DMS 273 treated with DMSO at 0.1 percent for 48 hours (cell line): ENCODE measurements at regions not wholly inside any gene's neighbourhood (a gene's known extent, or its start where the extent isn't known, plus 50 kb on each side); places are given as distances from the start of the nearest gene placed in this dataset.
"Not testable (repeated sequence)": the region's sequence is repeated elsewhere in the genome, so short reads cannot be mapped to it uniquely, and the experiment has no call there.

Source experiments
- DNase-seq: peaks from one replicate; lab custom pipeline; 2025; lab: John Stamatoyannopoulos, UW

DNA sequence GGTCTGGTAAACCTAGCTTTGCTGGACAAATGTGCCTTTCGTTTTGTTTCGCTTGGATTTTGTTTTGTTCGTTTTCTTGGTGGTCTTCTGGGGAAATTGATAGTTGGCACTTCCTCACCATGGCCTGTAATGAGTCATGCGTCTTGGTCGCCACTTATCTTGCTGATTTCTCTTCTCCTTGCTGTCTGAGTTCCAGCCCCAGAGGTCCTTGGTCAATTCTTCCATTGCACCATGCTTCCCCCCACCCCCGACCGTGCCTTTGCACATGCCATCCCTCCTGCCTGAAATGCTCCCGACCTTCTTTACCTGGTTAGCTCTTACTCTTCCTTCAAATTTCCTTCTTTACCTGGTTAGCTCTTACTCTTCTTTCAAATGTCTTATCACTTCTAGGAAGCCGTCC lies 168.7 kb upstream of the MSX2 start:
- DNase-seq, result no peak

DNA sequence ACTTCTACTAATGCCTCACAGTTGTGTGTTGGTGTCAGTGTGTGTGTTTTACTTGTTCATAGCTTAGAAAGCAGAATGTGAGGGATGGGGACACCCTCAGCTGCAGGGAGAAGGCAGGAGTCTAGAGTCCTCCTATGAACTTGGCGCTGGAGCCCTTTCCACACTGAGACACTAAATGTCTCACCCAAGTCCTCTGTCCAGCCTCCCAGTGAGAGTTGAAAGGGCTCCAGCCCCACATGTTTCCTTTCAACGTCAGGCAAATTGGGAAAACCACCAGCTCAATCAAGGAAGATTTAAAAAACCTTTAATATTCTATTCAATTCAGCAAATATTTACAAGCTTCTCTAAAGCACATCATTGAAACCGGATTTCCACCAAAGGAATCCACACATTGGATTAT lies 167.6 kb upstream of the MSX2 start:
- DNase-seq, result no peak

DNA sequence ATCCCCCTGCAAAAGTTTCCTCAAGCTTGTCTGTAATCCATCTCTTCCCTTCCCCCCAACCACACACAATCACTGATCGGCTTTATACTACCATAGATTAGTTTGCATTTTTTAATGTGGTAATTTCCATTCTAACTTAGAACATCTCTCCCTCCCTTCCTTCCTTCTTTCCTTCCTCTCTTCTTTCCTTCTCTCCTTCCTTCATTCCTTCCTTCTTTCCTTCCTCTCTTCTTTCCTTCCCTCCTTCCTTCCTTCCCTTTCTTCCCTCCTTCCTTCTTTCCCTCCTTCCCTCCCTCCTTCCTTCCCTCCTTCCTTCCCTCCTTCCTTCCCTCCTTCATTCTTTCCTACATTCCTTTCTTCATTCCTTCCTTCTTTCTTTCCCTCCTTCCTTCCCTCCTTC lies 166.2 kb upstream of the MSX2 start:
- no peak for DNase-seq

DNA sequence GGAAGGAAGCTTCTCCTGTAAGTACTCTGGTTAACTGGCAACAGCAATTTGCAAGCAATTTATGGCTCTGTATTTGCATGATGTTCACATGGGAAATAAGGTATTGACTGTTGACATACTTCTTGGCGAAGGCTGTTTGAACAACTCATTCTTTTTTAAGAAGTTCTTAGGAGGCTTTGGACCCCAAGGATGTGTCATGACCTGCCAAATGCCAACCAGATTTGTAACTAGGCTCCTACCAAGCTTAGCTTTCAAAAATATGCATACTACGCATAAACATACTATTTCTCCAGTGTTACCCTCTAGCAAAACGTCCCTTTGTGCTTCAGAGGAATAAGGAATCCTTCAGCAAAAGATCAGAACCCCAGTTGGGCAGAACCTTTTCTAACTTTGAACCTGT lies 165.2 kb upstream of the MSX2 start:
- DNase-seq, result no peak

DNA sequence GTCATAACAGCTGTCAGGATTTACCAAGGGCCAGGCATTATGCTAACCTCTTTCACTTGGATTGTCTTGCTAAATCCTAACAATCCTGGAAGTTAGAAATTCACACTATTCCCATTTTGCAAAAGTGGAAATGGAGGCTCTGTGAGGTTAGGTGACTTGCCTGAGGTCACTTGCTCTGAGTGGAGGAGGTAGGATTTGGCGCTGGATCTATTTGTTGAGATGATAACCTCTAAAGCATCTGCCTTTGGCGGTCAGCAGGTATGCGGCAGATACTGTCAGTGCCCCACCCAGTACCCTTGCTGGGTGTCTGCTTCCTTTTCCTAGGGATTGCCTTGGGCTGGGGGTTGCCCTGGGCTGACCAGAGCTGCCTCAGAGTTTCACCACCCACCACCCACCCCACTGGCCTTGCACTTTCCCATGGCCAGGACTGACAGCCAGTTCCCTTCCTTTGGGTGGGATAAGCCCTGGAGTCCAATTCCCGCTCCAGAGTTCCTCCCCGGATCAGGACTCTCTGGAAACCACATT lies 164.8 kb upstream of the MSX2 start:
- DNase-seq, result no peak

DNA sequence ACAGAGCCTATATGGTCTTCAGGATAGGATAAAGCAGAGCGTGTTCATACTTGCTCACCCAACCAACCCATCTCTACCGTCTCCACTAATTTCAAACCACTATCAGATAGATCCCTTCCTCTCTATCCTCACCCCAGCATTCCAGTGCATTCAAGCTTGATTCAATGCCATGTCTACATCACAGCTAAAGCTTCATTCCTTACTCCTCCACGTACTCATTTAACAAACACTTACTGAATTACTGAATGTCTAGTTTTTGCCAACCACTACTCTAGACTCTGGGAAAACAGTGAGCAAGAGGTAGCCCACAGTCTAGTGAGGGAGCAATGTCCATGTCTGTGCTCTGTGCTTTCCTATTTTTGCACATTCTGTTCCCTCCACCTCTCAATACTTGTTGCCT lies 163.5 kb upstream of the MSX2 start:
- DNase-seq, result no peak

DNA sequence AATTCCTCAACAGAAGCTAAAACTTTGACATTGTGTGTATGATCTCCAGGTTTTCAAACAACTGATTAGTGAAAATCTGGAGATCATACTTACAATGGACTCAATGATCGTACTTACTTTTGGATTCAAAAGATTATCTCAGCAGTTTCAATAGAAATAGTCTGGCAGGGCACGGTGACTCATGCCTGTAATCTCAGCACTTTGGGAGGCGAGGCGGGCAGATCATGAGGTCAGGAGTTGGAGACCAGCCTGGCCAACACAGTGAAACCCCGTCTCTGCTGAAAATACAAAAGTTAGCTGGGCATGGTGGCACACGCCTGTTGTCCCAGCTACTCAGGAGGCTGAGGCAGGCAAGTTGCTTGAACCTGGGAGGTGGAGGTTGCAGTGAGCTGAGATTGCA lies 161.3 kb upstream of the MSX2 start:
- not testable (repeated sequence) for DNase-seq

DNA sequence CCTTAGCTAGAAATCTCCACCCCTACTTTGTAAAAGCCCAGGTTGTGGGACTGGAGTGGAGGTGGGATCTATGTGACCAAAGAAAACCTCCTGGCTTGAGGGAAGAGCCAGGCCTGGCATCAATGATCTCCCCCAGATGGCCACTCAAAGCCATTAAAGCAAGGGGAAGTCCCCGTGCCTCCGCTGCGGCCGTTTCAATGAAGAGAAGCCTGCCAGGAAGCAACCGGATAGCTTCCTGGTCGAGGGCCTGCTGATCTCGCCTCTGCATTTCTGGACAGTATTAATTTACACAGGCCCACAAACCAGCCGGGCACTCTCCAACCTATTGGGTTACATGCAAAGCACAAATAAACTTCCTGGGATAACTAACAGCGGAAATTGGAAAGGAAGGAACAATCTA lies 160.5 kb upstream of the MSX2 start:
- DNase-seq, result no peak

DNA sequence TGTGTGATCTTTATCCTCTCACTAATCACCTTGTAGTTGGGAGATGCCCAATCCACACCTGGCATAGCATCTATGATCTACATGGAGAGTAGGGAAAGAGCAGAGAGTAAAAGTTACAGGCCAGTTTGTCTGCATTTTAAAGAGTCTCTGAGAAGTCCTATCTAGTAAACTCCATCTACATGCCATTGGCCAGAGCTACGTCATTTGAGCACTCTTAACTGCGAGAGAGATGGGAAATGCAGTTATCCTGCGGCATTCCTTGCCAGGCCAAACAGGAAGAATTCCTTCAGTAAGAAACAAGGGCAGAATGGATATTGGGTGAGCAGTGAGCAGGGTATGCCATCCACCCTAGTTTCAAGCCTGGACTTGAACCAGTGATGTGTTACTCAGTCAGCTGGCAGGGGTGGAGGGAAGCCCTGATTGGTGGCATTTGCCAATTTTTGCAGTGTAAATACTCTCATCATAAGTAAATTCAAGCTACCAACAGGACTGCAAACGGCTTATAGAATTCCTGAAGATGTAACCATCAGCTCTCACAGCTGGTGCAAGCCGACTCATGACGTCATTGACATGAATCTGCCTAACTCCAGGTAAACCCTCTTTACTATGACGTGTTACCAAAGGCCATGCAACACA lies 156.8 kb upstream of the MSX2 start:
- no peak for DNase-seq

DNA sequence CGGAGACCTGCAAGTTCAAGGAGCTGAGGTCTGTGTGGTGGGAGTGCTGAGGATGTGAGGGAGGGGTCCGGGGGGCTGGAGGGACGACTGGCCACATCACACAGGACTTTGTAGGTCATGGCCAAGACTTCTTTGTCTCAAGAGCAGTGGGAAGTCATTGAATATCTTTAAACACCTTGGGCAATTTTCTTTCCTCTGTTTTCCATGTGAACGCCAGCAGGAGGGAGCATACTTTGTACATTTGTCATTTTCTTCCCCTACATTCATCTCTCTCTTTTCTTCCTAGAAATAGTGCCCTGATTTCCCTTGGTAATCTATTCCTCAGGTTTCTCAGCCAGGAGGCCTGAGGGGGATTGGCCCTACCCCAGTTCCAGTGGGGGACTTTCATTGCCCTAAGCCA lies 153.7 kb upstream of the MSX2 start:
- no peak for DNase-seq

DNA sequence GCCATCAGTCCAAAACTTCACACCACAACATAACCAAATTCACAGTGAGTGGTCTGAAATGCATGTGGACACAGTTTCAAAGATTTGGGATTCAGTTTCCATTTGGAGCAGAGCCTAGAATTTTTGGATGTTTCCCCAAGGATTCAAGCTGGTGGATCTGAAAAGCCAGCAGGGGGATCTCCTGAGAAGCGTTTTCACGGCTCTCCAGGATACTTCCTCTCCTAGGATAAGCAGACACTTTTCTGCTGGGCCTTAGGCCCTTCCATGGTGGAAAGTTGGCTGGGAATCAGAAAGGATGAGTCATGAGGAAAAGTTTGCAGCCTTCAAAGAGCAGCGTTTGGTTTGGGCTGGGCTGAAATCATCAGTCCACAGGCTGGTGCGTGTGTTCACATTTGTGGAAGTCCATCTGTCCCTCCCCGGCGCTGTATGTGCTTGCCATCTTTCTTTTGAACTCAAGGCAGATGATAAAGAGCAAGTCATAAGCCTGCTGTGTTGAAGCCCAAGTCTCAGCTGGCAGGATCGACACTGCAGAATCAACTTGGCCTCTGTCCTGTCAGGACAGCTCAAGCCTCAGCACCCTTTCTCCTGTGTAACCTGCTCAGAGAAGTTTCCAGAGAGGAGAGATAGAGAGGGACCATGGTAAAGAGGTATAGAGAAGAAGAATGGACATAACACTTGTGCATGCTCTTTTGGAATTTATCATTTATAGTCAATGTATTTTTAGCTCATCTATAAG lies 152.6 kb upstream of the MSX2 start:
- no peak for DNase-seq

DNA sequence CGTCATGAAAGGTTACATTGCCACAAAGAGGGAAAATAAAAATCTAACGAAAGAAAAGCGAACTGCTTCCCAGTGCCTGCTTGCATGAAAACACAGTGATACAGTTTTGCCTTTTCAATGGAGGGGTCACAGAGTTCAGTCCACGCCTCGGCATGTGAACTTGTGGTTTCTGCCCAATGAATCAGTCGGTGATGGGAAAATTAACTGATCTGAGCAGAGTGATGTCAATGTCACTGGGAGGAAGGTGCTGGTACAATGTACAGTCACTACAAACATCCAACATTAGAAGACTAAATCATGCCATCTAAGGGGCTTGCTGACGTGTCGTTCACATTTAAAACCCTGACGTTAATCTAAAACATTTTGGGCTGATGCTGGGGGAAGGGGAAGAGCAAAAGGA lies 151.8 kb upstream of the MSX2 start:
- DNase-seq, result no peak

DNA sequence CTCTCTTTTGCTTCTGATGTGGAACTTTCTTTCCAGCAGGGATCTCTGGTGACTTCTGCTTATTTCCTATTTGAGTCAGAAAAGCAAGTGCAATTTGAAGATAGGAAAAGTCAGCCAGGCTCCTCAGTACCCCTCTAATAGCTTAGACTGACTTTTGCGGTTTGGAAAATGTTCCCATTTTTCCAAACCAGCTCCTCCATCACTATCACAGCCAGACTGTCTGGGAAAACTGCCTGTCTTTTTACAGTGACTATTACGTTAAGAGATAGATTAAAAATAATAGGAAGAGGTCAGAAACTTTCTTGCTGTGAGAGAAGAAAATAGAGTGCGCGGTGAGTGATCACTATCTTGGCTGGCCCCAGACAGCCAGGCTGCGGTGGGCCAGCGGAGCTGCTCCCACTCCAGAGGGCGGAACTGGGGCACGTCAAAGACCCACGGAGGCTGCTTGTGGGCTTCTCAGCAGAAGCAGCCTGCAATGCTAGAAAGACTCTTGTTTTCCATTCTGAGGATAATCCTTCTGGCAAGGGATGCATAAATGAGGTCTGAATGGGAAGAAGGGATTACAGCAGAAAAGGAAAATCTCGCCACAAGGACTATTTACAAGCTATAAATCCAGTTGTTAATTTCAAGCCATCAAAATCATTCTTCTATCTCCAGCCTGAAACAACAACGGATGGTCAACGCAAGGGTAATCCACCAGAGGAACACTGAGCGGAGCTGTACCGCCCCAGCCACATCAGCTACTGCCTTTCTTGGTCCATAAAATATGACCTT lies 151.0 kb upstream of the MSX2 start:
- DNase-seq, result no peak

DNA sequence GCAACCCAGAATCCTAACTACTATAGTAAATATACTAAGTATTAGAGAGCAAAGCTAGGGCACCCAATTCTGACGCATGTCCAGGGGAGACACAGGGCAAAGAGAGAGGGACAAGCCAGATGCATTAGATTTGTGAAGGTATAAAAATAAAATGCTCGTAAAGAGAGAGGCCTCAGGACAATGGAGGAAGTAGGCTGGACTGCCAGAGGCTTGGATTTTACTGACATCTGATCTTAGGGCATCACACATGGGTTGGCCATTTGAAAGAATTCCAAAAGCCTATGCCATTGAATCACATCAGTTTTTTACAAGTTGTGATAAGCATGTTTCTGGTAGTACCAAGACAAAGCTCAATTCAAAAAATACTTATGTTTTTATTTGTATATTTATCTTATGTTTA lies 149.3 kb upstream of the MSX2 start:
- no peak for DNase-seq

DNA sequence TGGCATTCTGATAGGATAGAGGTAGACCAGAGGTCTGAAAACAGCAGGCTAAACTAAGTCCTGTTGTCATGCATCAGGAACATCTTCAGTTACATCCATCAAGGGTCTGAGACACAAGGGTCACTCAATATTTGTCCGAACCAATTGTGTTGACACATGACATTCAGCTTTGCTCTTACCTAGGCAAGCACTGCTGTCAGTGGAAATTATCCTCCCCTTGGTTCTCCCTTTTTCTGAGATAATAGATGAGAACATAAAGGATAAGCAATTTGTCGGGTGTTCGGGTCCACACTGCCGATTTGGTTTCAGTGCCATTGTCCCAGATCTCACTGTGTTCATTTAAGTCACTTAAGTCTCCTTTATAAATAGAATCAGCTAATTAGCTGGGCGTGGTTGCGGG lies 148.3 kb upstream of the MSX2 start:
- no peak for DNase-seq

DNA sequence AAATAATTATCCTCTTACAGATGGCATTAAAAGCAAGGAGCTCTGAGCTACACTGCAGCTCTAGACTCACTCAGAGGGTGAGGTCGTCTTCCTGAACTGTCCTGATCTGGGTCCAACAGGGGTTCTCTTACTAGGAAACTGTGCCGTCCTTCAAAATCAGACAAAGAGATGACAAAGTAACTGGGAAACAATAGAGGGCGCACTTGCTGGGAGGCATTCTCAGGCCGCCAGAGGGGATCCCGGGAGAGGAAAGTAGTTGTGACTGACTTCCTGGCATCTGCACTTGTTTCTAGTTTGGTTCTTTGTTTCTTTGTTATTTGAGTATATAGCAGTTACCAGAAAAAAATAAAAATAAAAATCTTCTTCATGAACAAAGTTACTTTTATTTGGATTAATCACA lies 142.9 kb upstream of the MSX2 start:
- DNase-seq, result no peak

DNA sequence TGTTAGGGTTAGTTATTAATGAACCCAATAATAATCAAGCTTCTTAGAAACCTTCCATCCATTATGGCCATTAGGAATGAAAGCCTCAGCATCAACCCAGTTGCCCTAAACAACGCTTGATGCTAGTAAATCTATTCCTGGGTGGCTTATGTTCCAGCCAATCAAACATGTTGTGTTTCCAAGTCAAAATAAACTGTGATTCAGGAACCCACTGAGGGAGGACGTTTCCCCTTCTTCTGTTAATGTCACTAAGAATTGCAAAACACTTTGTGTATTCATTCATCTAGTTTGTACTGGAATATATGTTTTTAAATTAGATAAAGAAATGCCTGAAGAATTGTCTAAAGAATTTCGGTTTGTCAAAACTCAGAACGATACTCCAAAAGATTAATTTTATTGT lies 142.5 kb upstream of the MSX2 start:
- no peak for DNase-seq

DNA sequence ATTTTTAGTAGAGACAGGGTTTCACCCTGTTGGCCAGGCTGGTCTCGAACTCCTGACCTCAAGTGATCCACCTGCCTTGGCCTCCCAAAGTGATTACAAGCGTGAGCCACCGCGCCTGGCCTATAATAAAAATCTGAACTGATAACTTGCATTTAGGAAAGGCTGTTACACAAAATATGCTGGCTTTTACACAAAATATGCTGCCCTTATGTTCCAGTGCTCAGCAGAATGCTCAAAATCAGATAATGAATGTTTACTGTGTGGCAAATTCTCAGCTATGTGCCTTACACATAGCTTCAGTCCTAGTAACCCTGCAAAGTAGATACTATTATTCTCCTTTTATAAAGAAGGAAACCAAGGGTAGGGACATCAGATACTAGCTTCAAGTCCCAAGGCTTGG lies 141.3 kb upstream of the MSX2 start:
- no peak for DNase-seq

DNA sequence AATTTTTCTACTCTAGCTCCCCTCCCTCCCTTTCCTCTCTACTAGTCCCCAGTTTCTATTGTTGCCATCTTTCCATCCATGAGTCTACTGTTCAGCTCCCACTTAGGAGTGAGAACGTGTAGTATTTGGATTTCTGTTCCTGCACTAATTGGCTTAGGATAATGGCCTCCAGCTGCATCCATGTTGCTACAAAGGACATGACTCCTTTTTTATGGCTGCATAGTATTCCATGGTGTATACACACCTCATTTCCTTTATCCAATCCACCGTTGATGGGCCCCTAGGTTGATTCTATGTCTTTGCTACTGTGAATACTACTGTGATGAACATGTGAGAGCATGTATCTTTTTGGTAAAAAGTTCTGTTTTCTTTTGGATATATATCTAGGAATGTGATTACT lies 138.9 kb upstream of the MSX2 start:
- DNase-seq, result no peak

DNA sequence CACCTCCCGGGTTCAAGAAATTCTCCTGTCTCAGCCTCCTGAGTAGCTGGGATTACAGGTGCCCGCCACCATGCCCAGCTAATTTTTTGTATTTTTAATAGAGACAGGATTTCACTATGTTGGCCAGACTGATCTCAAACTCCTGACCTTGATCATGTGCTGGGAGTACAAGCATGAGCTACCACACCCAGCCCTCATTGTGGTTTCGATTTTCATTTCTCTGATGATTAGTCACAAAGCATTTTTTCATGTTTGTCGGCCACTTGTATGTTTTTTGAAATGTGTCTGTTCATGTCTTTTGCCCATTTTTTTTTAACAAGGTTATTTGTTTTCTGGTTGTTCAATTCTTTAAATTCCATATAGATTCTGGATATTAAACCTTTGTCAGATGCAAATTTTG lies 138.2 kb upstream of the MSX2 start:
- DNase-seq, result not testable (repeated sequence)

DNA sequence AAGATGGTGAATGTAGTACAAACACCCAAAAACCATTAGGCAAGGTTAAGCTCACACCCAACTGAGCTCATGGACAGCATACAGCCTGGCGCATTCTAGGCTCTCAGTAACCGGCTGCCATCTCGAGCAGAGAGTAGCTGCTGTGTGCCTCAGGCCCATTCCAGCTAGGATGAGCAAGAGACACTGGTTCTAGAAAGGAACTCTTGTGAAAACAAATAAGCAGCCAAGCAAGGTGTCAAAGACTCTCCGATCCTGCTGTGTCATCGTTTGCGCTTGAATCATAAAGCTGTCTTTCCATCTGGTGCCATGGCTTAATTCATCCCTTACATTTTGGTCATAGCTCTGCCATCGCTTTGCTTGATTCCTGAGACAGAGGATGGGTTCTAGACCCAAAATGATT lies 135.4 kb upstream of the MSX2 start:
- no peak for DNase-seq

DNA sequence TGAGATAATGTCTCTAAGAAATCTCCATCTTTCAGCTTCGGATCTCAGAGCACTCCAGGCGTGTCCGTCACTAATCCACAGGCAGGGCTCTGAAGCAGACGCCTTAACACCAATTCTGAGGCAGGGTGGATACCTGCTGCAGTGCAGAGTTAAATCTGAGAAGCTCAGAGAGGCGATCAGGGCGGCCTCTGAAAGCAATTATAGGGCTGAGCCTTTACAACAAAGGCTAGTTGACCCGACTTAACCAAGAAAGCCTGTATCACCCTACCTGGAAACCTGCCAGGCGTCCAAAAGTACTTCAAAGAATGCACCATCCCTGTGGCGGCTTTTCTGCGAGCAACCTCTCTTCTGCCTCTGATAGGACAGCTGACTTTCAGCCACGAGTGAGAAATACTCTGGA lies 134.8 kb upstream of the MSX2 start:
- DNase-seq, result no peak

DNA sequence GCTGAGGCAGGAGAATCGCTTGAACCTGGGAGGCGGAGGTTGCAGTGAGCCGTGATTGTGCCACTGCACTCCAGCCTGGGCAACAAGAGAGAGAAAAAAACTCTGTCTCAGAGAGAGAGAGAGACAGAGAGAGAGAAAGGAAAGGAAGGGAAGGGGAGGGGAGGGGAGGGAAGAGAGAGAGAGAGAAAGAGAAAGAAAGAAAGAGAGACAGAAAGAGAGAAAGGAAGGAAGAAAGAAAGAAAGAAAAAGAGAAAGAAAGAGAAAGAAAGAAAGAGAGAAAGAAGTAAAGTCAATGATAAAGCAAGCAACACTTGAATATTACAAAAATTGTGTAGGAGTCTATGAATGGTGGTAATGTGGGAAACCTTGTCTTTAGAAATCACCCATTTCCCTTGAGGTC lies 133.6 kb upstream of the MSX2 start:
- DNase-seq, result no peak
